ENCODE measurements at regions not wholly inside any gene's neighbourhood (a gene's known extent, or its start where the extent isn't known, plus 50 kb on each side); places are given as distances from the start of the nearest gene placed in this dataset.

DNA sequence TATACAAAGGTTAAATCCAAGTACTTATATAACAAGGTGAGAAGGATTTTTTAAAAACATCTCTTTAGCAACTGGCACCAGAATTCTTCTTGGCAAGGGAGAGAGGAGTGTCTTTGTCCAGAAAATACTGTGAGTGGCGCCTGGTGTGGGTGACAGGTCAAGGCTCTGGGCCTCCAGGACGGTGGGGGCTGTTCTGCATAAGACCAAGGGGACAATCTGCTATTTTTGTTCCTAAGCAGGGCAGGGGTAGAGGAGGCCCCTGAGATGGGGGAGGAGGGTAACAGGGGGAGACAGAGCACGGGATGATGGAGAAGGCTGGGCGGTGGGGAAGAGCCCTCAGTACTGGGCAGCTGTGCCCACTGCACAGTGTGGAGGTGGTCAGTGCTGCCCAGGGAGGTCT, 51.6 kb upstream of the TAF1B start:
- TF ChIP-seq, protein P1, sequence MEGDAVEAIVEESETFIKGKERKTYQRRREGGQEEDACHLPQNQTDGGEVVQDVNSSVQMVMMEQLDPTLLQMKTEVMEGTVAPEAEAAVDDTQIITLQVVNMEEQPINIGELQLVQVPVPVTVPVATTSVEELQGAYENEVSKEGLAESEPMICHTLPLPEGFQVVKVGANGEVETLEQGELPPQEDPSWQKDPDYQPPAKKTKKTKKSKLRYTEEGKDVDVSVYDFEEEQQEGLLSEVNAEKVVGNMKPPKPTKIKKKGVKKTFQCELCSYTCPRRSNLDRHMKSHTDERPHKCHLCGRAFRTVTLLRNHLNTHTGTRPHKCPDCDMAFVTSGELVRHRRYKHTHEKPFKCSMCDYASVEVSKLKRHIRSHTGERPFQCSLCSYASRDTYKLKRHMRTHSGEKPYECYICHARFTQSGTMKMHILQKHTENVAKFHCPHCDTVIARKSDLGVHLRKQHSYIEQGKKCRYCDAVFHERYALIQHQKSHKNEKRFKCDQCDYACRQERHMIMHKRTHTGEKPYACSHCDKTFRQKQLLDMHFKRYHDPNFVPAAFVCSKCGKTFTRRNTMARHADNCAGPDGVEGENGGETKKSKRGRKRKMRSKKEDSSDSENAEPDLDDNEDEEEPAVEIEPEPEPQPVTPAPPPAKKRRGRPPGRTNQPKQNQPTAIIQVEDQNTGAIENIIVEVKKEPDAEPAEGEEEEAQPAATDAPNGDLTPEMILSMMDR (IDR thresholded peaks at IDR 0.05; ENCODE audit: borderline replicate concordance), result no peak
- H3K4me3 ChIP-seq, result no peak overlapping the region
- peaks cover 11% of the 10 kb centered on the region for H3K9me3 ChIP-seq (replicated peaks)
- peak overlapping the region; percentile 66 for H3K27ac ChIP-seq (replicated peaks)
- no peaks in the 10 kb centered on the region for H3K27me3 ChIP-seq (ENCODE audit: low read depth)
- DNase-seq, result peak; percentile 9
- peaks cover 19% of the 10 kb centered on the region for H3K4me1 ChIP-seq
- intact Hi-C loops (cut with micrococcal nuclease), result no loop called here
- no peaks in the 10 kb centered on the region for H3K36me3 ChIP-seq

GRCh38 chr2:9793156-9793917, 49.9 kb upstream of the TAF1B start:
- intact Hi-C loops (cut with micrococcal nuclease), result no loop called here
- TF ChIP-seq, protein P1 (IDR thresholded peaks at IDR 0.05; ENCODE audit: borderline replicate concordance), result no peak
- Histone ChIP-seq H3K27me3 (ENCODE audit: low read depth) (no peaks in the 10 kb centered on the region), H3K27ac (replicated peaks) (peak overlapping the region; percentile 66), H3K36me3 (no peaks in the 10 kb centered on the region), H3K4me3 (no peak overlapping the region), H3K9me3 (replicated peaks) (peaks cover 6% of the 10 kb centered on the region), H3K4me1 (peaks cover 19% of the 10 kb centered on the region)
- DNase-seq, result peak; percentile 9
